GM18868 (cell line): ENCODE measurements at regions not wholly inside any gene's neighbourhood (a gene's known extent, or its start where the extent isn't known, plus 50 kb on each side); places are given as distances from the start of the nearest gene placed in this dataset.

ENCODE experiments used
- ATAC-seq: cut with Tn5 transposase; IDR thresholded peaks from one replicate; pipeline ENCODE4 v1.9.1; 2021; ENCODE audit warnings: mild to moderate bottlenecking, moderate library complexity; ENCODE audit not compliant: unreplicated experiment

- ATAC-seq, result no peak
Measured at GRCh38 chr6:25217302-25217701, 61.9 kb upstream of the CARMIL1 start.

DNA sequence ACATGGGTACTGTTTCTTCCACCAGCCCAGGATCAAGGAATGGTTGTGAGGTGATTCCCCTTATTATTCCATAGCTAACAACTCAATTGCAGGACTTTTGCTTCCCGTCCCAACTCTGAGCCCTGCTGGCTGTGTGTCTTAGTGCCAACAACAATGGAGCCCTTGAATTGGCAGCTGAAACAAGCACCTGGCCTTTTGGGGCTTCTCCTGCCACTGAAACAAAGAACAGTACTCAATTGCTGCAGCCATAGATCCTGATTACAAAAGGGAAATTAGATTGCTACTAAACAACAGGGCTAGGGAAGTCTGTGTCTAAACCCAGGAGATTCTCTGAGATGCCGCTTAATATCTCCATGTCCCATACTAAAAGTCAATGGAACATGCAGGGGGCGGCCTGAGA lies 61.3 kb upstream of the CARMIL1 start:
- no peak for ATAC-seq

DNA sequence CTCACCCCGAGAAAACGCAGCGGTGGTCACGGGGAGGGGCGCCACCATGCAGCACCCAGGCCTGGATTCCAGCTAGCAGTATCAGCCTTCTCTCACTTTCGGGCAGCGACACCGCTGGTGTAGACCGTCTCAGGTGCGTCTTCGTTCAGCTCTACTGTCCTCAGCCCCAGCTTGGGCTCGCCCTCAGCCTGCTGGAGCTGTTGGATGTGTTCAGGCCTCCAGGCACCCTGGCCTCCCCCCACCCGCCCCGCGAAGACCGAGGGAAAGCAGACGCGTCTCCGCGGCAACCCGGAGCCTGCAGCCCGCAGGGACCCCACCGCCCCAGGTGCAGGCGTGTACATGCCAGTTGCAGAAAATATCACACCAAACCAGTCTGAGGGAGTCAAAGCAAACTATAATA lies 60.8 kb upstream of the CARMIL1 start:
- no peak for ATAC-seq

- no peak for ATAC-seq
Measured at GRCh38 chr6:25219216-25219916, 59.8 kb upstream of the CARMIL1 start.

GRCh38 chr6:25219917-25220278 lies 59.3 kb upstream of the CARMIL1 start:
- no peak for ATAC-seq

GRCh38 chr6:25220857-25221256 lies 58.3 kb upstream of the CARMIL1 start:
- ATAC-seq, result no peak

- no peak for ATAC-seq
Measured at GRCh38 chr6:25222006-25222678, 57.0 kb upstream of the CARMIL1 start.

GRCh38 chr6:25223490-25223991 lies 55.6 kb upstream of the CARMIL1 start:
- peak; percentile 63 for ATAC-seq

DNA sequence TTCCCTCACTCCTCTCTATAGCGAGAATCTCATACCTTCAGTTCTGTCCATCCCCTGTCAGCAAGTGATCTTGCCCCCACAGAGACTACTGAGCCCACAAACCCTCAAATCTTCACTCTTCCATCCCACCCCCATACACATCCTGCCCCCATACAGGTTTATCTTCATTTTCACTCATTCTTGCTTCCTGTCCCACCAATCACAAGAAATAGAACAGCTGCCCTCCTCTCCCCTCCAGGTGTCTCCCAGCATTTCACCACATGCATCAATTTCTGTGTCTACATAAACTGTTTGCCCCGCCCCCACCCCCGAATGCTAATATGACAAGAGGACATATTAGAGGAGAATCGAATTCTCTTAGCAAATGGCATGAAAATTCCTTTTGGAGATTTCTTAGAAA lies 54.9 kb upstream of the CARMIL1 start:
- no peak for ATAC-seq

DNA sequence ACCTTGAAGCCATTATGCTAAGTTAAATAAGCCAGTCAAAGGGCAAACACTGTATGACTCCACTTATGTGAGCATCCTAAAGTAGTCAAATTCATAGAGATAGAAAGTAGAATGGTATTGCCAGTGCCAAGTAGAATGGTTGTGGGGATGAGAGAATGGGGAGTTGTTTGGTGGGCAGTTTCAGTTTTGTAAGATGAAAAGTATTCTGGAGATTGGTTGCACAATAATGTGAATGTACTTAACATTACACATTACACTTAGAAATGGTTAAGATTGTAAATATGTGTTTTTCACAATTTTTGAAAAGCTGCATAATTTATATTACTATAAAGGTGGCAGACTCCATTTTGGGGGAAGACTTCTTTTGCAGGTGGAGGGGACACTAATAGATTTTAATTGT lies 51.3 kb upstream of the CARMIL1 start:
- no peak for ATAC-seq
